ENCODE measurements at regions not wholly inside any gene's neighbourhood (a gene's known extent, or its start where the extent isn't known, plus 50 kb on each side); places are given as distances from the start of the nearest gene placed in this dataset.

DNA sequence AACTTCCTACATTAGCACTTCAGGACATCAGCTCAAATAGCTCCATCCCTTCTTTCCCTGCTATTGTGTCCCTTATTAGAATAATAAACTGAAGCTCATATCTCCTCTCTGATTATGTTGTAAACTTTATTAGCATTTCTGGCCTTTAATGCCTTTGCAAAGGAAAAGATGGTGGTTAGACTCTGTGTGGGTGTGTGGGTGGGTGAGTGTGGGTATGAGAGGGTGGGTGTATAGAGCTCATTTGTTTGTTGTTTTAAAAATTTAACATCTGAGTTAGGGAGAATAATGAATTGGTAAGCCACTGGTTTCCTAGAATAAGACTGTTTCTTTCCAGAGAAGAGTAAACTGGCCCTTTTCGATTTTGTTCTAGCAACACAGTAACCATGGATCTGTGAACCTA, 70.6 kb upstream of the L3MBTL3 start:
- no peak for DNase-seq (ENCODE audit: low spot score)
- TF ChIP-seq CTCF (IDR thresholded peaks at IDR 0.05; ENCODE audit: extremely low read depth, missing control alignments), result no peak

DNA sequence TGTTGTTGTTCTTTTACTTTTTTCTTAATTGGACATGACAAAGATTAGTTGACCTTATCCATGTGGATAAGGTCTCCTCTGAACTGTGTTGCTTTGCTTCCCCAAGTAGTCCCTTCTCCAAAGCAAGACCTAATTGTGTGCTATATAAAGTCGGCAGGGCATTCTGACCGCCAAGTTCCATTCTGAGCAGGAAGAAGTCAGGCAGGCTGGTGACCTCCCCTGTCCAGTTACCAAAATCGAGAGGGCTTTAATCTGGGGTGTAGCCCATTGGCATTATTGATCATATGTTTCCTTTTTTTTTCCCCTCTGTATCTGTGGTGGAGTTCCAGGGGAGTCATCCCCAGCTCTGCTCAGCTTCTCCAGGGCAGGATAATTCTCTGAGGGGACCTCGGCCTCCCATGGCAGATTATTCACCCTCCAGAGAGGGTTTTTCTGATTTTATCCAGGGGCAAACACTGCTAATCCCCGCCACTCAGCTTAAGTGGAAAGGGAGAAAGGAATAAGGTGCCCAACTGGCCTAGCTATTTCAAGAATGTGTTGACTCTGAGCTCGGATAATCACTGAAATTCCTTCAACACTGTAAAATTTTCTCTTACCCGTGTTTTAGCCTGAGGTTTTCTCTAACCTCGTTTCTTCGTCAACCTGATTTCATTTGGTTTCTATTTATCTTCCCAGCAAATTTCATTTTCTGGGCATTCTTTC, 71.8 kb upstream of the L3MBTL3 start:
- no peak for DNase-seq (ENCODE audit: low spot score)
- TF ChIP-seq CTCF (IDR thresholded peaks at IDR 0.05; ENCODE audit: extremely low read depth, missing control alignments), result no peak

DNA sequence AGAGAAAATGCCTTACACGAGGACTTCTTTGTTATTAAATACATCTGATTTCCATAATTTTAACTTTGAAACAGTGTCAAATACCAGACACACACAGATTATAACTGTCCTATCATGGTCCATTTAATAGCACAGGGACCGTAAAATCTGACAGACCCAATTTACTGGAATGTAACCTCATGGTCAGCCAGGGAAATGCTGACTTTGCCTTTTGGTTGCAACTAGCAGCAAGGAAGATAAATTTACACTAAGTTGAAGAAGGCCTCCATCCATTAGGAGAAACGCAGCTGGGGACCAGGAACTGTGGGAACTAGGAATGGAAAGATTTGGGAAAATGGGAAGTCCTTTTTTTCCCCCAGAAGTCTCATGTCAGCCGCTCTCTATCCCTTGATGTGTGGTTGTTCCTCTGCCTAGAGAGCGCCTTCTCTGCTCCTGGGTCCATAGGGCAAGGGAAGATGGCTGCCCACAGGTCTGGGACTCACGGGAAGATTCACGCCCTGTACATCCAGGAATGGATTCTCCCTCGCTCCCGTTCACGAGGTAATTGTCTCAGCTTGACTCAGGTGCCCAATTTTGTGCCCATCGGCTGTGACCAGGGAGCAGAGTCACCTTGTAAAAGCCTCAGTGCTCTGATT, 74.6 kb upstream of the L3MBTL3 start:
- no peak for DNase-seq (ENCODE audit: low spot score)
- TF ChIP-seq CTCF (IDR thresholded peaks at IDR 0.05; ENCODE audit: extremely low read depth, missing control alignments), result no peak

- DNase-seq (ENCODE audit: low spot score), result no peak
- no peak for TF ChIP-seq CTCF (IDR thresholded peaks at IDR 0.05; ENCODE audit: extremely low read depth, missing control alignments)
These were observed 77.8 kb upstream of the L3MBTL3 start for GRCh38 chr6:129940454-129941195.

GRCh38 chr6:129938249-129939020, 77.3 kb upstream of the TMEM244 start:
- no peak for TF ChIP-seq CTCF (IDR thresholded peaks at IDR 0.05; ENCODE audit: extremely low read depth, missing control alignments)
- DNase-seq (ENCODE audit: low spot score), result no peak

DNA sequence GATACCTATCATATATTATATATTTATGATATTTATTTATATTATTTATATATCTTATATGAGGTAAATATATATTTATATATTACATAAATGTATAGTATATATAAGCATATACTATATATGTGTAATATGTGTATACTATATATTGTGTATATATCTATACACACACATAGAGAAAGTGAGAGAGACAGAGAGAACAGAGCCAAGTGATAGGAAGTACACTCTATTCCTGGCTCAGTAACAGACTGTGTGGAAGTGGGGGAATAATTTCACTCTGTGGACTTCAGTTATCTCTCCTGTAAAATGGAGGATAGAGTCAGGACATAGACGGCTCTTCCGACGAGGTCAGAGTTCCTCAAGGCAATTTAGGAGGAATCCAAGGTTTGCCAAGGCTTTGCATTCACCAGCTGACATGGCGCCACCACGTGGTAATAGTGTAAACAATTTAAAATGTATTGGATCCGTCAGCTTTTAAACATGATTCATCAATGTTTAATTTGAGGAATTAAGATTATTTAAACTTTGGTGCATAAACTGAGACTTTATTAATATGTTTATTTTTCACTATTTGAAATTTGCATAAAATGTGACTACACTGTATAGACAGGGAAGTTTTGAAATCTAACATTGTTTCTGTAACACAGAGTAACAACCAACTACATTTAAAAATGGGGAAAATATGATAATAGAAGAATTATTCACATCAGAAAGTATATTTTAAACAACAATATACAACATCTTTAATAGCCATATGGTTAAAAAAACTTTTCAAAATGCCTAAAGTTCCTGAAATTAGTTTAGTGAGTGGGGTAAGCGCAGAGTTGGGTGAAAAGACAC, 75.4 kb upstream of the TMEM244 start:
- peak; percentile 44 for TF ChIP-seq CTCF (IDR thresholded peaks at IDR 0.05; ENCODE audit: extremely low read depth, missing control alignments)
- DNase-seq (ENCODE audit: low spot score), result peak; percentile 31

All from GM20000 (cell line).